Trophoblast cell (in vitro differentiated cells and primary cell): ENCODE measurements at regions not wholly inside any gene's neighbourhood (a gene's known extent, or its start where the extent isn't known, plus 50 kb on each side); places are given as distances from the start of the nearest gene placed in this dataset.

Experiments used
- DNase-seq, 2 donors: peaks; one replicate each; pipeline ENCODE4 v3.0.0-alpha.2; 2016
- H2AFZ ChIP-seq: 2 replicates; pipeline ENCODE4 v1.6.1; 2013; ENCODE audit warnings: low read length, moderate library complexity, mild to moderate bottlenecking; ENCODE audit not compliant: insufficient read depth, poor library complexity
- H2AK5ac ChIP-seq: 2 replicates; pipeline ENCODE4 v1.6.1; 2013; ENCODE audit warnings: mild to moderate bottlenecking, low read length
- H2BK120ac ChIP-seq: 2 replicates; pipeline ENCODE4 v1.6.1; 2013; ENCODE audit warnings: low read length, mild to moderate bottlenecking, moderate library complexity; ENCODE audit not compliant: insufficient read depth, poor library complexity
- H2BK12ac ChIP-seq: 2 replicates; pipeline ENCODE4 v1.6.1; 2013; ENCODE audit warnings: mild to moderate bottlenecking, low read length, moderate library complexity
- H2BK5ac ChIP-seq: 2 replicates; pipeline ENCODE4 v1.6.1; 2013; ENCODE audit warnings: low read length, low read depth, moderate library complexity, mild to moderate bottlenecking; ENCODE audit not compliant: poor library complexity
- H3K14ac ChIP-seq: 2 replicates; pipeline ENCODE4 v1.6.1; 2013; ENCODE audit warnings: mild to moderate bottlenecking, low read length
- H3K18ac ChIP-seq: 2 replicates; pipeline ENCODE4 v1.6.1; 2013; ENCODE audit warnings: mild to moderate bottlenecking, low read length
- H3K23ac ChIP-seq: 2 replicates; pipeline ENCODE4 v1.6.1; 2013; ENCODE audit warnings: low read length
- H3K27ac ChIP-seq: 2 replicates; pipeline ENCODE4 v1.5.1; 2013; ENCODE audit warnings: low read depth, mild to moderate bottlenecking, inconsistent platforms, low read length, moderate library complexity
- H3K27me3 ChIP-seq: 2 replicates; pipeline ENCODE4 v1.6.1; 2013; ENCODE audit warnings: inconsistent platforms, mild to moderate bottlenecking, low read length, moderate library complexity; ENCODE audit not compliant: insufficient read depth
- H3K36me3 ChIP-seq, 2 experiments: 1 replicate in 1 of 2; 2 replicates in 1 of 2; pipeline ENCODE4 v1.6.1; 2013; ENCODE audit warnings: low read length in 2 of 2, mild to moderate bottlenecking in 2 of 2, moderate library complexity in 1 of 2; ENCODE audit not compliant: insufficient read depth in 2 of 2, control insufficient read depth in 1 of 2
- H3K4ac ChIP-seq: 2 replicates; pipeline ENCODE4 v1.6.1; 2013; ENCODE audit warnings: low read depth, mild to moderate bottlenecking, low read length, moderate library complexity
- H3K4me1 ChIP-seq, 2 experiments: 1 replicate in 1 of 2; 2 replicates in 1 of 2; pipeline ENCODE4 v1.6.1; 2013; ENCODE audit warnings: low read length in 2 of 2, mild to moderate bottlenecking in 2 of 2, moderate library complexity in 1 of 2; ENCODE audit not compliant: insufficient read depth in 2 of 2, control insufficient read depth in 1 of 2
- H3K4me2 ChIP-seq: 2 replicates; pipeline ENCODE4 v1.6.1; 2013; ENCODE audit warnings: inconsistent platforms, mild to moderate bottlenecking, low read length, moderate library complexity
- H3K4me3 ChIP-seq: 2 replicates; pipeline ENCODE4 v1.5.1; 2013; ENCODE audit warnings: mild to moderate bottlenecking, low read depth, low read length, inconsistent platforms
- H3K79me1 ChIP-seq: one replicate; pipeline ENCODE4 v1.6.1; 2013; ENCODE audit warnings: low read length
- H3K79me2 ChIP-seq: 2 replicates; pipeline ENCODE4 v1.6.1; 2013; ENCODE audit warnings: low read length, mild to moderate bottlenecking; ENCODE audit not compliant: control insufficient read depth, insufficient read depth, poor library complexity
- H3K9ac ChIP-seq: 2 replicates; pipeline ENCODE4 v1.6.1; 2013; ENCODE audit warnings: mild to moderate bottlenecking, low read length
- H3K9me3 ChIP-seq: 2 replicates; pipeline ENCODE4 v1.6.1; 2013; ENCODE audit warnings: low read depth, mild to moderate bottlenecking, control low read depth, inconsistent platforms, low read length; ENCODE audit not compliant: insufficient read depth
- H4K12ac ChIP-seq: 2 replicates; pipeline ENCODE4 v1.6.1; 2013; ENCODE audit warnings: low read depth, mild to moderate bottlenecking, low read length, moderate library complexity
- H4K8ac ChIP-seq: 2 replicates; pipeline ENCODE4 v1.6.1; 2013; ENCODE audit warnings: low read depth, mild to moderate bottlenecking, low read length, moderate library complexity
- H4K91ac ChIP-seq: one replicate; pipeline ENCODE4 v1.6.1; 2013; ENCODE audit warnings: low read depth, mild to moderate bottlenecking, low read length, moderate library complexity
- WGBS: extraction: QIAGEN DNeasy Blood & Tissue Kit; methylation state at CpG from one replicate; pipeline ENCODE4 v1.1.7; 2013; ENCODE audit warnings: missing lambda C conversion rate; ENCODE audit not compliant: insufficient read length, insufficient coverage; ENCODE audit errors: extremely low coverage; 5-methylcytosine and 5-hydroxymethylcytosine counted together

GRCh38 chr6:66054967-66055366 is 347.9 kb upstream of the EYS start:
- H3K23ac ChIP-seq, result no peak overlapping the region
- no peak overlapping the region for H2BK120ac ChIP-seq
- no peak overlapping the region for H3K4ac ChIP-seq
- no peak overlapping the region for H4K12ac ChIP-seq
- no peak overlapping the region for H2BK5ac ChIP-seq
- no peaks in the 10 kb centered on the region for H3K4me1 ChIP-seq
- no peak overlapping the region for H3K27ac ChIP-seq
- H4K8ac ChIP-seq, result no peak overlapping the region
- no peaks in the 10 kb centered on the region for H3K9me3 ChIP-seq
- no peak overlapping the region for H4K91ac ChIP-seq
- H3K36me3 ChIP-seq, result no peaks in the 10 kb centered on the region
- no peaks in the 10 kb centered on the region for H3K79me2 ChIP-seq
- no peak overlapping the region for H3K14ac ChIP-seq
- no peak overlapping the region for H3K4me2 ChIP-seq
- no peak overlapping the region for H3K9ac ChIP-seq
- H2AFZ ChIP-seq, result no peak overlapping the region
- no peak overlapping the region for H2BK12ac ChIP-seq
- H3K27me3 ChIP-seq, result no peaks in the 10 kb centered on the region
- no peaks in the 10 kb centered on the region for H3K79me1 ChIP-seq
- H2AK5ac ChIP-seq, result no peak overlapping the region
- no peak for DNase-seq
- H3K18ac ChIP-seq, result no peak overlapping the region
- H3K4me3 ChIP-seq, result no peak overlapping the region
- WGBS, result no CpG with 5 or more reads among the region's 2 CpGs

- H3K9me3 ChIP-seq, result no peaks in the 10 kb centered on the region
- no peak overlapping the region for H3K4me3 ChIP-seq
- H3K4ac ChIP-seq, result no peak overlapping the region
- no peak overlapping the region for H4K91ac ChIP-seq
- H3K79me1 ChIP-seq, result no peaks in the 10 kb centered on the region
- no peaks in the 10 kb centered on the region for H3K4me1 ChIP-seq
- no peaks in the 10 kb centered on the region for H3K36me3 ChIP-seq
- H2BK120ac ChIP-seq, result no peak overlapping the region
- H3K18ac ChIP-seq, result no peak overlapping the region
- no peak overlapping the region for H2AK5ac ChIP-seq
- H4K8ac ChIP-seq, result no peak overlapping the region
- H3K4me2 ChIP-seq, result no peak overlapping the region
- H3K79me2 ChIP-seq, result no peaks in the 10 kb centered on the region
- no peak overlapping the region for H2AFZ ChIP-seq
- H3K23ac ChIP-seq, result no peak overlapping the region
- H2BK12ac ChIP-seq, result no peak overlapping the region
- no peak overlapping the region for H3K14ac ChIP-seq
- H3K27ac ChIP-seq, result no peak overlapping the region
- no peak for DNase-seq
- no CpG with 5 or more reads among the region's 5 CpGs for WGBS
- H3K27me3 ChIP-seq, result no peaks in the 10 kb centered on the region
- no peak overlapping the region for H4K12ac ChIP-seq
- H2BK5ac ChIP-seq, result no peak overlapping the region
- no peak overlapping the region for H3K9ac ChIP-seq
Observed at GRCh38 chr6:66051812-66052211, 344.8 kb upstream of the EYS start.

GRCh38 chr6:66048684-66049474 is 341.9 kb upstream of the EYS start:
- Histone ChIP-seq H3K79me1 (no peaks in the 10 kb centered on the region), H3K9ac (no peak overlapping the region), H2BK120ac (no peak overlapping the region), H3K9me3 (no peaks in the 10 kb centered on the region), H3K27ac (no peak overlapping the region), H3K4me1 (no peaks in the 10 kb centered on the region), H3K4me2 (no peak overlapping the region), H3K23ac (no peak overlapping the region), H3K18ac (no peak overlapping the region), H4K8ac (no peak overlapping the region), H3K4ac (no peak overlapping the region), H2AFZ (no peak overlapping the region), H3K36me3 (no peaks in the 10 kb centered on the region), H3K4me3 (no peak overlapping the region), H2AK5ac (no peak overlapping the region), H2BK5ac (no peak overlapping the region), H3K79me2 (no peaks in the 10 kb centered on the region), H3K14ac (no peak overlapping the region), H3K27me3 (no peaks in the 10 kb centered on the region), H4K12ac (no peak overlapping the region), H2BK12ac (no peak overlapping the region), H4K91ac (no peak overlapping the region)
- no peak for DNase-seq
- no CpG with 5 or more reads among the region's 3 CpGs for WGBS

- Histone ChIP-seq H3K36me3 (no peaks in the 10 kb centered on the region), H2BK120ac (no peak overlapping the region), H3K4me2 (no peak overlapping the region), H3K27ac (no peak overlapping the region), H2AK5ac (no peak overlapping the region), H3K18ac (no peak overlapping the region), H4K12ac (no peak overlapping the region), H3K79me1 (no peaks in the 10 kb centered on the region), H3K23ac (no peak overlapping the region), H4K8ac (no peak overlapping the region), H3K4me1 (no peaks in the 10 kb centered on the region), H3K4me3 (no peak overlapping the region), H3K4ac (no peak overlapping the region), H3K14ac (no peak overlapping the region), H3K9ac (no peak overlapping the region), H2BK5ac (no peak overlapping the region), H3K9me3 (no peaks in the 10 kb centered on the region), H4K91ac (no peak overlapping the region), H3K27me3 (no peaks in the 10 kb centered on the region), H2AFZ (no peak overlapping the region), H3K79me2 (no peaks in the 10 kb centered on the region), H2BK12ac (no peak overlapping the region)
- no CpG with 5 or more reads among the region's 1 CpG for WGBS
- no peak for DNase-seq
Observed at GRCh38 chr6:66032626-66033025, 325.6 kb upstream of the EYS start.
